IMR-90 (cell line): ENCODE measurements at regions not wholly inside any gene's neighbourhood (a gene's known extent, or its start where the extent isn't known, plus 50 kb on each side); places are given as distances from the start of the nearest gene placed in this dataset.

ENCODE experiments used
- ATAC-seq: fragments of 200-7000 bp; cut with Tn5 transposase; 2 replicates; pipeline ENCODE4 v1.9.1; 2020; ENCODE audit warnings: low read depth, mild to moderate bottlenecking, moderate library complexity
- BruUV-seq: library from RNA; stranded (reverse); fragments of 400-500 nt; replicated peaks from 2 replicates; lab custom pipeline; 2021; lab: Mats Ljungman, UMichigan
- CTCF ChIA-PET: fragments of 300-600 bp; formaldehyde crosslinking; extraction: SDS; loops from one replicate; lab custom pipeline; 2021; ENCODE audit warnings: antibody characterized with exemption; lab: Yijun Ruan, JAX
- POLR2A ChIA-PET: fragments of 300-600 bp; sonication (Branson Sonifier 250); formaldehyde crosslinking; loops from one replicate; lab custom pipeline; 2022; ENCODE audit warnings: antibody characterized with exemption; ENCODE audit not compliant: unreplicated experiment; lab: Charles Lee
- DNase-seq: peaks from one replicate; pipeline ENCODE4 v3.0.0; 2013
- H2AFZ ChIP-seq: replicated peaks from 2 replicates; pipeline ENCODE3; 2013; ENCODE audit warnings: low read length, mild to moderate bottlenecking; ENCODE audit not compliant: poor library complexity
- H2AK5ac ChIP-seq: 2 replicates; pipeline ENCODE4 v1.6.1; 2013; ENCODE audit warnings: low read depth, low read length, inconsistent platforms
- H2AK9ac ChIP-seq: replicated peaks from 2 replicates; pipeline ENCODE3; 2013; ENCODE audit warnings: mild to moderate bottlenecking, low read depth, low read length, moderate library complexity; ENCODE audit not compliant: poor library complexity
- H2BK120ac ChIP-seq: 2 replicates; pipeline ENCODE4 v1.6.1; 2013; ENCODE audit warnings: low read depth, low read length, inconsistent platforms
- H2BK15ac ChIP-seq: 3 replicates; pipeline ENCODE4 v1.6.1; 2013; ENCODE audit warnings: low read depth, low read length, inconsistent platforms
- H2BK20ac ChIP-seq: 2 replicates; pipeline ENCODE4 v1.6.1; 2013; ENCODE audit warnings: low read depth, mild to moderate bottlenecking, inconsistent platforms, low read length, moderate library complexity
- H2BK5ac ChIP-seq: 2 replicates; pipeline ENCODE4 v1.6.1; 2013; ENCODE audit warnings: mild to moderate bottlenecking, low read depth, low read length, inconsistent platforms; ENCODE audit not compliant: poor library complexity, severe bottlenecking
- H3K14ac ChIP-seq: replicated peaks from 2 replicates; pipeline ENCODE4 v1.6.1; 2013; ENCODE audit warnings: low read depth, low read length, inconsistent platforms
- H3K18ac ChIP-seq: 2 replicates; pipeline ENCODE4 v1.6.1; 2013; ENCODE audit warnings: low read depth, low read length, control low read depth
- H3K23ac ChIP-seq: 2 replicates; pipeline ENCODE4 v1.6.1; 2013; ENCODE audit warnings: low read depth, low read length, inconsistent platforms
- H3K27ac ChIP-seq: 2 replicates; pipeline ENCODE4 v1.5.1; 2013; ENCODE audit warnings: mild to moderate bottlenecking, control low read depth, low read length; ENCODE audit not compliant: insufficient read depth
- H3K27me3 ChIP-seq: 2 replicates; pipeline ENCODE4 v1.6.1; 2013; ENCODE audit warnings: low read length; ENCODE audit not compliant: control insufficient read depth, insufficient read depth
- H3K36me3 ChIP-seq: 2 replicates; pipeline ENCODE4 v1.6.1; 2013; ENCODE audit warnings: low read length, mixed read lengths; ENCODE audit not compliant: control insufficient read depth, insufficient read depth
- H3K4ac ChIP-seq: 2 replicates; pipeline ENCODE4 v1.6.1; 2013; ENCODE audit warnings: low read depth, low read length, inconsistent platforms
- H3K4me1 ChIP-seq: 2 replicates; pipeline ENCODE4 v1.6.1; 2013; ENCODE audit warnings: low read length, mixed read lengths; ENCODE audit not compliant: control insufficient read depth, insufficient read depth
- H3K4me2 ChIP-seq: 2 replicates; pipeline ENCODE4 v1.6.1; 2013; ENCODE audit warnings: low read depth, mild to moderate bottlenecking, control low read depth, low read length, moderate library complexity
- H3K4me3 ChIP-seq: 2 replicates; pipeline ENCODE4 v1.5.1; 2013; ENCODE audit warnings: low read depth, mild to moderate bottlenecking, control low read depth, low read length, moderate library complexity; ENCODE audit not compliant: insufficient read depth
- H3K56ac ChIP-seq: 2 replicates; pipeline ENCODE4 v1.6.1; 2013; ENCODE audit warnings: low read length, inconsistent platforms; ENCODE audit not compliant: insufficient read depth; ENCODE audit errors: extremely low read depth
- H3K79me1 ChIP-seq, 2 experiments: 2 replicates each; pipeline ENCODE4 v1.6.1; 2013; ENCODE audit warnings: low read length in 2 of 2, inconsistent platforms in 1 of 2, low read depth in 1 of 2
- H3K9ac ChIP-seq: 2 replicates; pipeline ENCODE4 v1.6.1; 2013; ENCODE audit warnings: low read depth, low read length, control low read depth
- H3K9me1 ChIP-seq: 2 replicates; pipeline ENCODE4 v1.6.1; 2013; ENCODE audit warnings: low read length, inconsistent platforms; ENCODE audit not compliant: insufficient read depth
- H3K9me3 ChIP-seq: 2 replicates; pipeline ENCODE4 v1.6.1; 2013; ENCODE audit warnings: low read length; ENCODE audit not compliant: control insufficient read depth, insufficient read depth
- H4K20me1 ChIP-seq: 2 replicates; pipeline ENCODE4 v1.6.1; 2013; ENCODE audit warnings: low read length, inconsistent platforms; ENCODE audit not compliant: insufficient read depth
- H4K5ac ChIP-seq: 2 replicates; pipeline ENCODE4 v1.6.1; 2013; ENCODE audit warnings: mild to moderate bottlenecking, low read depth, low read length, control low read depth
- H4K8ac ChIP-seq, 2 experiments: 2 replicates each; pipeline ENCODE4 v1.6.1; 2013; ENCODE audit warnings: low read depth in 2 of 2, low read length in 2 of 2, control low read depth in 1 of 2, inconsistent platforms in 1 of 2
- H4K91ac ChIP-seq: 2 replicates; pipeline ENCODE4 v1.6.1; 2013; ENCODE audit warnings: low read depth, low read length, inconsistent platforms; ENCODE audit not compliant: insufficient read depth
- CEBPB ChIP-seq: IDR thresholded peaks from 2 replicates; pipeline ENCODE4 v1.6.1; 2012; ENCODE audit warnings: low read depth, low read length, improper control_type of control experiment
- CTCF ChIP-seq: conservative IDR thresholded peaks from 2 replicates; pipeline ENCODE4 v1.5.1; 2012; ENCODE audit warnings: mild to moderate bottlenecking, low read depth, low read length, improper control_type of control experiment
- MAFK ChIP-seq: IDR thresholded peaks from 2 replicates; pipeline ENCODE4 v1.6.1; 2012; ENCODE audit warnings: low read depth, low read length, improper control_type of control experiment
- MAZ ChIP-seq: IDR thresholded peaks from 2 replicates; pipeline ENCODE4 v1.6.1; 2012; ENCODE audit warnings: low read depth, mild to moderate bottlenecking, low read length, improper control_type of control experiment, moderate library complexity, borderline replicate concordance
- MXI1 ChIP-seq: IDR thresholded peaks from 2 replicates; pipeline ENCODE4 v1.6.1; 2012; ENCODE audit warnings: low read depth, mild to moderate bottlenecking, low read length, moderate library complexity, borderline replicate concordance
- NFE2L2 ChIP-seq: fragments of 150-350 bp; IDR thresholded peaks from 2 replicates; pipeline ENCODE4 v1.6.1; 2016; ENCODE audit warnings: low read depth, mild to moderate bottlenecking, low read length
- POLR2A ChIP-seq: IDR thresholded peaks from 2 replicates; pipeline ENCODE4 v1.6.1; 2012; ENCODE audit warnings: mild to moderate bottlenecking, low read depth, low read length
- RAD21 ChIP-seq: IDR thresholded peaks from 2 replicates; pipeline ENCODE4 v1.6.1; 2012; ENCODE audit warnings: low read length, improper control_type of control experiment
- RCOR1 ChIP-seq: IDR thresholded peaks from 2 replicates; pipeline ENCODE4 v1.6.1; 2012; ENCODE audit warnings: mild to moderate bottlenecking, low read length, improper control_type of control experiment; ENCODE audit not compliant: insufficient replicate concordance
- RFX5 ChIP-seq: IDR thresholded peaks from 2 replicates; pipeline ENCODE4 v1.8.0; 2012; ENCODE audit warnings: low read depth, mild to moderate bottlenecking, low read length, moderate library complexity
- SMC3 ChIP-seq: fragments of 150-350 bp; IDR thresholded peaks from 2 replicates; pipeline ENCODE4 v1.6.1; 2016; ENCODE audit warnings: low read depth, mild to moderate bottlenecking, antibody characterized with exemption, low read length, moderate library complexity
- WGBS, 2 experiments: methylation state at CpG; one replicate each; pipeline versions ENCODE4 v1.1.5 to v1.1.7; 2013; ENCODE audit warnings: missing lambda C conversion rate in 2 of 2; ENCODE audit not compliant: insufficient read length in 1 of 2; ENCODE audit errors: extremely low coverage in 2 of 2; 5-methylcytosine and 5-hydroxymethylcytosine counted together
- dilution Hi-C: fragments of 300-500 bp; cut with HindIII; formaldehyde crosslinking; loops from one replicate; pipeline ENCODE4 v1.14.3; 2018; ENCODE audit warnings: low sequenced_read_pairs; ENCODE audit not compliant: unreplicated experiment
- in situ Hi-C: fragments of 300-500 bp; cut with MboI; formaldehyde crosslinking; loops from 3 replicates; pipeline ENCODE4 v1.14.3; 2019; ENCODE audit warnings: low sequenced_read_pairs, inconsistent platforms, mixed read lengths
- intact Hi-C: fragments of 100-400 bp; cut with micrococcal nuclease; formaldehyde crosslinking; loops from 2 replicates; pipeline ENCODE4 v1.10.0; 2022
- TF ChIP-seq, protein P1 (sequence below): fragments of 150-350 bp; IDR thresholded peaks from 2 replicates; pipeline ENCODE4 v1.6.1; 2017; ENCODE audit warnings: mild to moderate bottlenecking, antibody characterized with exemption, low read length, low read depth

DNA sequence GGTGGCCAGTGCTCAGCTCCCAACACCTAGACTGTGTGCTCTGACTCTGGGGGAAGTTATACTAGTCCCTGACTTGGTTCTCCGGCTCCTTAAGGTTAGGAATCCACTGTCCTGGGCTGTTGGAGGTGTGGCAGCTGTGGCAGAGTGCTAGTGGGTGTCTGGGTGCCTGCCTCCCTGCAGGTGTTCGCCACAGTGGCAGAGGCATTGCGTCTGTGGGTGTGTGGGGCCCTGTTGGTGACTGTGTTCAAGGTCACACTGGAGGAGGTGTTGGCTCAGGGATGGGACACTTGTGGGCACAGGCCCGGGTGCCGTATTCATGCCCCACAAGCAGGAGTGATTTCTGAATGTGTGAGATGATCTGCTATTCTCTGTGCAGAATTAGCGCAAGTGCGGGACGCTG is 467.4 kb downstream of the TMEM121 start:
- intact Hi-C loops = no loop called here
- no peak overlapping the region for H3K14ac ChIP-seq
- no peak overlapping the region for H2BK15ac ChIP-seq
- no peaks in the 10 kb centered on the region for H3K27me3 ChIP-seq
- no peak overlapping the region for H4K5ac ChIP-seq
- peaks cover 8% of the 10 kb centered on the region; the same call in 1 of the 2 replicates for H3K9me3 ChIP-seq
- ATAC-seq (no peak), DNase-seq (no peak)
- H3K4me3 ChIP-seq = no peak overlapping the region
- H3K27ac ChIP-seq = no peak overlapping the region
- H3K79me1 ChIP-seq = no peaks in the 10 kb centered on the region
- BruUV-seq = no TSS peak
- H2AK5ac ChIP-seq = no peak overlapping the region
- no peaks in the 10 kb centered on the region for H4K20me1 ChIP-seq
- no peak overlapping the region for H2BK5ac ChIP-seq
- dilution Hi-C loops = no loop called here
- H4K91ac ChIP-seq = no peak overlapping the region
- H3K9me1 ChIP-seq = no peaks in the 10 kb centered on the region
- no peak overlapping the region for H3K18ac ChIP-seq
- no peak overlapping the region for H2AK9ac ChIP-seq
- H3K4me1 ChIP-seq = no peaks in the 10 kb centered on the region
- no peak overlapping the region for H3K4me2 ChIP-seq
- no peak overlapping the region for H2BK120ac ChIP-seq
- H3K56ac ChIP-seq = no peak overlapping the region
- no peak overlapping the region for H2AFZ ChIP-seq
- H3K9ac ChIP-seq = no peak overlapping the region
- no peak overlapping the region for H3K4ac ChIP-seq
- POLR2A ChIA-PET = no interaction called here
- TF ChIP-seq CTCF (no peak), CEBPB (no peak), MXI1 (no peak), RCOR1 (no peak), RFX5 (no peak), MAZ (no peak), SMC3 (no peak), MAFK (no peak), POLR2A (no peak), RAD21 (no peak), NFE2L2 (no peak)
- TF ChIP-seq, protein P1, sequence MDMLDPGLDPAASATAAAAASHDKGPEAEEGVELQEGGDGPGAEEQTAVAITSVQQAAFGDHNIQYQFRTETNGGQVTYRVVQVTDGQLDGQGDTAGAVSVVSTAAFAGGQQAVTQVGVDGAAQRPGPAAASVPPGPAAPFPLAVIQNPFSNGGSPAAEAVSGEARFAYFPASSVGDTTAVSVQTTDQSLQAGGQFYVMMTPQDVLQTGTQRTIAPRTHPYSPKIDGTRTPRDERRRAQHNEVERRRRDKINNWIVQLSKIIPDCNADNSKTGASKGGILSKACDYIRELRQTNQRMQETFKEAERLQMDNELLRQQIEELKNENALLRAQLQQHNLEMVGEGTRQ = no peak
- WGBS, 2 experiments = 35% methylated on average over 4 of the region's 8 CpGs; no CpG with 5 or more reads in 1 of the 2 experiments
- no peak overlapping the region for H2BK20ac ChIP-seq
- H3K36me3 ChIP-seq = no peaks in the 10 kb centered on the region
- CTCF ChIA-PET = no interaction called here
- no peak overlapping the region for H3K23ac ChIP-seq
- in situ Hi-C loops = no loop called here
- H4K8ac ChIP-seq = no peak overlapping the region
